ENCODE measurements at regions not wholly inside any gene's neighbourhood (a gene's known extent, or its start where the extent isn't known, plus 50 kb on each side); places are given as distances from the start of the nearest gene placed in this dataset.

DNA sequence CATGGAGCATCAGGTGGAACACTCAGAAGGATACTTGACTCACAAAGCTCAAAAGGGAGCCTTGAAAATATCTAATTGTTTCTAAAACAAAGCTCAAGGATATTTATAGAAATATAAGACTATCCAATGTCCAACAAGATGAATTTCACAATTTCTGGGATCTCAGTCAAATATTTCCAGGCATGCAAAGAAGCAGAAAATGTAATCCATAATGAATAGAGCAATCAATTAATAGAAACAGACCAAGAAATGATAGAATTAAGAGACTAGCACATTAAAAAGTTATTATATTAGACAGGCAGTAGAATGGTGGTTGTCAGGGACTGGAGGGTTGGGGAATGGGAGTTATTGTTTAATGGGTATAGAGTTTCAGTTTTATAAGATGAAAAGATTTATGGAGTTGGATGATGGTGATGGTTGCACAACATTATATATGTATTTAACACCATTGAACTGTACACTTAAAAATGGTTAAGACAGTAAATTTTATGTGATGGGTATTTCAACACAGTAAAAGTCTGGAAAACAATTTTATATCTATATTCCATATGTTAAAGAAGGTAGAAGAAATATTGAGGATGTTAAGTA lies 189.9 kb upstream of the PIEZO2 start:
- no peak for DNase-seq (ENCODE audit: low read depth in 1 of 2, low spot score in 1 of 2)
- TF ChIP-seq JUND (IDR thresholded peaks at IDR 0.05; ENCODE audit: low read depth), result no peak
- in situ Hi-C loops (cut with HindIII; ENCODE audit: low pct_unique_long_range_greater_than_20kb, low sequenced_read_pairs), result no loop called here

DNA sequence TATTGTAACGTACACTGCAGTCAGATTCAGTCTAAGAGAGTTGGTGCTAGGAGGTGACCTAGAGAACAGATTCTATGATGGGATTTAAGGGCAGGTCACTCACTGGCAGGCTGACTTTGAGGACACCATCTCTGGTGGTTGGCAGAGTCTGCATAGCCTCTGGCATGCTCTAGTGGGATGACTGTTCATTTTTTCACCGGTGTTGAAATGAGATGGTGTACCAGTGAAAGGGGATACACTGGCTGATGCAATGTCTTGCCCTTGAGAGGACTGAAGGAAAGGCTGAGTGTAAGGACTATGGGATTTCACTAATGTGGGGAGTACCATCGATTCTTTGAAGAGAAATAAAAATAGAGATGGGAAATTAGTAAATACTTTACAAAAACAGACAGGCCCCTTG lies 186.9 kb upstream of the PIEZO2 start:
- DNase-seq (ENCODE audit: low read depth in 1 of 2, low spot score in 1 of 2), result no peak
- TF ChIP-seq JUND (IDR thresholded peaks at IDR 0.05; ENCODE audit: low read depth), result no peak
- in situ Hi-C loops (cut with HindIII; ENCODE audit: low pct_unique_long_range_greater_than_20kb, low sequenced_read_pairs), result no loop called here

DNA sequence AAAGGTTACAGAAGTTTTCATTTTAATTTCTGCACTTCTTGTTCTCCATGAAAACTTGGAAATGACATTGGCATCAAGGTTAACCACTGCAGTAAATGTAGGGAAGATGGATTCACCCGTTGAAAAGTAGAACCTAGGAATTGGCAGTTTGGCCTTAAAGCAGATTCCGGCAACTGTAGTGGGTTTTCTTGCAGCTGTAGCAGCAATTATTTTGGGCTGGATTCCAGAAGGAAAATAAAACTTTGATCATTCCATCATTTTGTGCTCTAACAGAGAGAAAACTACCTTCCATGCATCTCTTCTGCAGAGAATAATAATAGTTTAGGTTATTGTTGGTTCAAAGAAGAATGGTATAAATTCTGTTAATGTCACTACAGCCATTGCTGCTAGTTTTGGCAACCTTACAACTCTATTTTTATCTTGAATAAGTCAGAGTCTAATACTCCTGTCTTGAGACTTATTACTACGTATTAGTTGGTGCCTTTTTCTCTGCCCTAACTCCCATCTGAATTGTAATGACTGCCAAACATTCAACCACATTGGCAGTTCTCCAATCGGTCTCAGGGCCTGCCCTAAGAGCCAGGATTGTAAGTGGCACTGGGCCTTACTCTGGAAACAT lies 178.1 kb upstream of the PIEZO2 start:
- DNase-seq (ENCODE audit: low read depth in 1 of 2, low spot score in 1 of 2), result no peak
- in situ Hi-C loops (cut with HindIII; ENCODE audit: low pct_unique_long_range_greater_than_20kb, low sequenced_read_pairs), result no loop called here
- no peak for TF ChIP-seq JUND (IDR thresholded peaks at IDR 0.05; ENCODE audit: low read depth)

DNA sequence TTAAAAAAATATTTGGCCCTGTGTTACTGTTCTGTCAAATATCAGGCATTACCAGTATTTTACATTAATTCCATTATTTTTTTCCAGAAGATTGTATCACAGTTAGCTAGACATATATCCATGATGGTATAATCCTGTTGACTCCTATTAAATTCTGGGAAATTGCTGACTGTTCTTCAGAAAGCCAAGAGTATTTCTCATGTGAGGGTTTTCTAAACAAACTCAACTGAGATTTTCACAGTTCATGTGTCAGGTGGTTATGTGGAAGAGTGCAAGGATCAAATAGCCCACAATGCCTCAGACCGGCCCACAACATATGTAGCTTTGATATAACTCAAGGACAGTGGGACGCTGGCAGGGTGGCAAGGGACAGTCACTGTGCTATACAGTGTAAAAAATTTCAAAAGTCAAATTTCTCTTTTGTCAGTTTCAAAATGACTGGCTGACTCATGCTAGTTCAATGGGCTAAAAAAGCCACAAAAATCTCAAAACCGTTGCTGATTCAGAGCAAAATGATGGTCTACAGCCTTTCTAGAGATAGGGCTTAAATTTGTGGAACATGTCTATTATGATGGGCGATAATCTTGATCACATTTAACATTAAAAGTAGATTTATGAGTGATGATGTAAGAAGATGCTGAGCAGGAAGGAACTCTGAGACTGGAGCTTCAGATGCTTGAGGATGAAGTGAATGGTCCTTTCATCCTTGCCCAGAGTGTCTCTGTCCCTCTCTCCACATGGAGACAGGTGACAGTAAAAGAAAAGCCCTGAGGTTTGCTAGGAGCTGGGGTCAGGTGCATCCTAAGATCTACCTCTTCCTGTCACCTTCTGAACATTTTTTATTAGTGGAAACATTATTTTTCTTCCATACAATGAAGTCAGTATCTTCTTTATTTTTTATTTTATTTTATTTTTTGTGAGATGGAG lies 175.8 kb upstream of the PIEZO2 start:
- in situ Hi-C loops (cut with HindIII; ENCODE audit: low pct_unique_long_range_greater_than_20kb, low sequenced_read_pairs), result no loop called here

DNA sequence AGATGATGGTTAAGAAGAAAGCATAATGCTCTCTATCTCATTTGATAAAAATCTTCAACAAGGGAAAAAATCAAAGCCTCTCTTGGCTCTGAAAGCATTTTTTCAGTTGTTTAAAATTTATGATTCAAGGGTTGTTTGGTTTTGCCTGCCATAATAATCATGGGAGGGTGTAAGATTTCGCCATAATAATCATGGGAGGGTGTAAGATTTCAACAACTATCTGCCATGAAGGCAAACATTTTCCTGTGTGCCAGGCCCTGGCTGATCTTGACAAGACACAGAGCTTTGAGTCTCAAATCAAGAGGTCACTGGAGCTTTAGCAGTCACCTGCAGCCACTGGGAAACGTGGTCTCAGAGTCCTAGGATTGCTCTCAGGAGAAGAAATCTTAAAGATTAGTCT lies 175.1 kb upstream of the PIEZO2 start:
- no peak for DNase-seq (ENCODE audit: low read depth in 1 of 2, low spot score in 1 of 2)
- no peak for TF ChIP-seq JUND (IDR thresholded peaks at IDR 0.05; ENCODE audit: low read depth)
- in situ Hi-C loops (cut with HindIII; ENCODE audit: low pct_unique_long_range_greater_than_20kb, low sequenced_read_pairs), result no loop called here

More for the DNA sequence above, 175.8 kb upstream of the PIEZO2 start:
- no peak for TF ChIP-seq JUND (IDR thresholded peaks at IDR 0.05; ENCODE audit: low read depth)
- no peak for DNase-seq (ENCODE audit: low read depth in 1 of 2, low spot score in 1 of 2)

DNA sequence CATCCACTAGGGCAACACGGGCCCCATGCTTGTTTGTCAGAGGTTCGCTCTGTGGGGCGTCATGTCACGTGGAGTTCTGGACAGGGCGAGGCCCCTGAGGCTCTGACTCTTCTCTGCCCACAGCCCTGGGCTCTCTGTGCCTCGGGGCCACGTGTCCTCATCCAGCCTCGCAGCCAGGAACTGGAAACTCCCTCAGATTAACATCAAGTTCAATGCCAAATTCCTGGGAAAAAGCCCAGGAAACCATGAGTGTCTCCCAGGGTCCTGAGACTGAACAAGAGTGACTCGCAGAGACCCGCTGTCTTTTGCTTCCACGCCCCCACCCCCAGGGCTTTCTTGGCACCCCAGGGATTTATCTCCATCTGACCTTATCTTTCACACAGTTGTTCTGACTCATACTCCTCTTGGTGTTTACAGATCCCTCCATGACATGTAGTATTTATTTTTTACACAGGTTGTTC lies 174.0 kb upstream of the PIEZO2 start:
- TF ChIP-seq JUND (IDR thresholded peaks at IDR 0.05; ENCODE audit: low read depth), result no peak
- DNase-seq (ENCODE audit: low read depth in 1 of 2, low spot score in 1 of 2), result no peak
- in situ Hi-C loops (cut with HindIII; ENCODE audit: low pct_unique_long_range_greater_than_20kb, low sequenced_read_pairs), result no loop called here

DNA sequence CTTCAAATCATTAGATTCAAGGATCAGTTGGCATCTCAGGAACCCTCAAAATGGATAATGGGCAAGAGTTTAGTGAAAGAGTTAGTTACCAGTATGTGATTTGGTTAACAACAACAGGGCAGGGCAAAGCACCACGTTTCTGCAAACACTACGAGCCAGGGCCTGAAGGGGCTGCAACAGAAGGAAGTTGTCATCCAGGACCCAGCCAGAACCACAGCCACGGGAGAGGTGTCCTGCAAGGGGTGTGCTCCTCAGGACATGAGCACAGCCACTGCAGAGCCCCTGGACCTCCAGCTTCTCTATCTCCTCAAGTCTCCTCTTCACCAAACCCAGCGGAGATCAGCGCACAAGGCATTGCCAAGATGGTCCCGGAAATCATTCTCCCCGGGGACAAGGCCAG lies 173.3 kb upstream of the PIEZO2 start:
- DNase-seq (ENCODE audit: low read depth in 1 of 2, low spot score in 1 of 2), result no peak
- TF ChIP-seq JUND (IDR thresholded peaks at IDR 0.05; ENCODE audit: low read depth), result no peak
- in situ Hi-C loops (cut with HindIII; ENCODE audit: low pct_unique_long_range_greater_than_20kb, low sequenced_read_pairs), result no loop called here

DNA sequence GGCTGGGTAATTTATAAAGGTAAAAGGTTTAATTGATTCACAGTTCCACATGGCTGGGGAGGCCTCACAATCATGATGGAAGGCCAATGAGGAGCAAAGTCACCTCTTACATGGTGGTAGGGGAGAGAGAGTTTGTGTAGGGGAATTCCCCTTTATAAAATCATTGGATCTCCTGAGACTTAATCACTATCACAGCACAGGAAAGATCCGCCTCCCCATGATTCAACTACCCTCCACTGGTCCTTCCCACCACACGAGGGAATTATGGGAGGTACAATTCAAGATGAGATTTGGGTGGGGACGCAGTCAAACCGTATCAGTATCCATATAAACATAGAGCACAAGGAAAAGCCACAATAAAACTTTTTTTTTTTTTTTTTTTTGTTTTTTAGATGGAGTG lies 172.6 kb upstream of the PIEZO2 start:
- in situ Hi-C loops (cut with HindIII; ENCODE audit: low pct_unique_long_range_greater_than_20kb, low sequenced_read_pairs), result no loop called here
- TF ChIP-seq JUND (IDR thresholded peaks at IDR 0.05; ENCODE audit: low read depth), result no peak
- DNase-seq (ENCODE audit: low read depth in 1 of 2, low spot score in 1 of 2), result no peak

DNA sequence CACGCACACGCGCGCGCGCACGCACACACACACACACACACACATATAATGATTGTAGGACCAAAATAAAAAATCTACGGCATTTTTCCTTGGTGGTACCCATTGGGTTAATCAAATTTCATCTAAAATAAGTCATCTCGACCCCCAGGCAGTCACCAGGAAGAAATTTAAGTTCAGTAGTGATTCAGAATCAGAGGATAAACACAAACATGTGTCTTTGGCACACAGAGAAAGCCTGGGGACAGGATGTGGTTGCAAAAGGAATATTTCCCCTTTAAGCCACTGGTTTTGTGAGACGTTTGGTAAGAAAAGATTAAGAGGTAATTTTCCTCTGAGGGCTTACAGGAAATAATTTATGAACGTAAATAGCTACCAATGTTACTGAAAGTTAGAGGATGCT lies 171.6 kb upstream of the PIEZO2 start:
- DNase-seq (ENCODE audit: low read depth in 1 of 2, low spot score in 1 of 2), result no peak
- TF ChIP-seq JUND (IDR thresholded peaks at IDR 0.05; ENCODE audit: low read depth), result no peak
- in situ Hi-C loops (cut with HindIII; ENCODE audit: low pct_unique_long_range_greater_than_20kb, low sequenced_read_pairs), result no loop called here

DNA sequence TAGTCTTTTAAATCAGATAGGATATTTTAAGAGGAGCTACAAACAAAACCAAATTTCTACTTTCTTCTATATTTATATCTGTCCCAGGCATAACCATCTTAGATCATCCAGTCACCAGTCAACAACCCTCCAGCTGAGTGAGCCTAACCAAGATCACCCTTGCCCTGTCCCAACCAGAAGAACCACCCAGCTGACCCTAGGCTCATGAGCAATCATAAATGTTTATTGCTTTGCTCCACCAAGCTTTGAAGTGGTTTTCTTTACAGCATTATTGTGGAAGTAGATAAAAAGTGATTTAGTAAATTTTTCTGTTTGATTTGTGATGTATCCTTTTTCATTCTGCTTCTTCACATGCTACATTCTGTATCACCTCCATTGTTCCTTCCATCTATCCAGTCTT lies 167.2 kb upstream of the PIEZO2 start:
- in situ Hi-C loops (cut with HindIII; ENCODE audit: low pct_unique_long_range_greater_than_20kb, low sequenced_read_pairs), result no loop called here
- TF ChIP-seq JUND (IDR thresholded peaks at IDR 0.05; ENCODE audit: low read depth), result no peak
- DNase-seq (ENCODE audit: low read depth in 1 of 2, low spot score in 1 of 2), result no peak

DNA sequence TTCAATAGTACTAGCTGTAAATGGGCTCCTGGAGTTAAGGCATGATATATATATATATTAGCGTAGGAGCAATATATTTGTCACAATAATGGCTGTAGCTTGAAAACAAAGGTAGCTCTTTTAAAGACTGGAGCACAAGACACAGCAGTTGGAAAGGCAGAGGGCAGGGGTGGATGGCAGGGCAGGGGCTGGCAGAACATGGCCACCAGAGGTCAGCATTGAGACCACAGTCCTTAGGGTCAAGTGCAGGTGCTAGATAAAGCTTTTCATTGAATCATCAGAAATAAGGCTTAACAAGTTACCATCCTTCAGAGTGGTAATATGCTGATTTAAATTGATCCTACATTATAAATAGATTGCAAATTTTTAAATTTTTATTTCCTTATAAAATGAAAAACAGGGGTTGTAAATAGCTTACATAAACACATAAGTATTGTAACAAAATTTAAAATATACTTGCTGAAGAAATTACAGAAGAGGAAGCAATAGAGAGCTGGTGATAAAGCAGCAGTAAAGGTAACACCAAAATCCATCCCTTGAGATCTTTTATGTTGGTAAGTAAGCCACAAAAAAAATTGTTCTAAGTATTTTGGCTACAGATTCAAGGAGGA lies 161.2 kb upstream of the PIEZO2 start:
- DNase-seq (ENCODE audit: low read depth in 1 of 2, low spot score in 1 of 2), result peak in 1 of 2 experiments; percentile 30
- in situ Hi-C loops (cut with HindIII; ENCODE audit: low pct_unique_long_range_greater_than_20kb, low sequenced_read_pairs), result no loop called here
- no peak for TF ChIP-seq JUND (IDR thresholded peaks at IDR 0.05; ENCODE audit: low read depth)

DNA sequence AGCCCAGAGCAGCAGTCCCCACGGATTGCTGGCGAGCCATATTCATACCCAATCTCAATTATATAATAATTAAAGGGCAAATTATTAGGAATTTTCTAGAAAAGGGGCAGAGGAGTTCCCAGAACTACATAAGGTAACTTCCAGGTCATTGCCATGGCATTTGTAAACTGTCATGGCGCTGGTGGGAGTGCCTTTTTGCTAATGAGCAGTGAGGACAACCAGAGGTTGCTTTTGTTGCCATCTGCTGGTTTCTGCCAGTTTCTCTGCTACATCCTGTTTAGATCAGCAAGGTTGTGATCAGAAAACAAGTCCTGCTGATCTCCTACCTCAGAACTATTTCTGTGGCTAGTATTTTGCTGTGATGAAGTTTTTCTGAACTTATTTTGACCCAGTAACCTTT lies 159.8 kb upstream of the PIEZO2 start:
- DNase-seq (ENCODE audit: low read depth in 1 of 2, low spot score in 1 of 2), result peak in 1 of 2 experiments; percentile 16
- TF ChIP-seq JUND (IDR thresholded peaks at IDR 0.05; ENCODE audit: low read depth), result no peak
- in situ Hi-C loops (cut with HindIII; ENCODE audit: low pct_unique_long_range_greater_than_20kb, low sequenced_read_pairs), result no loop called here

DNA sequence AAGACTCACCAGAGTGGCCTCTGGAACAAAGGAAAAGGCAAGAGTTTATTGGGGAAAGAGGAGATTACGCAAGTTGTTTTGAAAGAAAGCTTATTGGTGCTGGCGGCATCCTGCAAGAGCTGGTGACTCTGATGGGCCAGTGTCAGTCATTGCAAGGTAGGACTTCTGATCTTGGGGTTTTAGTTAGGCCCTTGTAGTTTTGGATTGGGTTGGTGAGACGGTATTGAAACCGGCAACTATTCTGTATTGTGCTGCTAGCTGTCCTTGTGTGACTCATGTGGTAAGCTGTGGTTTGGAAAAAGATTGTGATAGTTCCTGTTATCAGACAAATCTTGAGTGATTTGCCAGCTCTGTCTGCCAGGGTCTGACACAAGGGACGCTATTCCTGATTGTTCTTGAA lies 159.1 kb upstream of the PIEZO2 start:
- in situ Hi-C loops (cut with HindIII; ENCODE audit: low pct_unique_long_range_greater_than_20kb, low sequenced_read_pairs), result no loop called here
- DNase-seq (ENCODE audit: low read depth in 1 of 2, low spot score in 1 of 2), result no peak
- TF ChIP-seq JUND (IDR thresholded peaks at IDR 0.05; ENCODE audit: low read depth), result no peak

Measured in T47D (cell line).